B cell (primary cell): ENCODE measurements at regions not wholly inside any gene's neighbourhood (a gene's known extent, or its start where the extent isn't known, plus 50 kb on each side); places are given as distances from the start of the nearest gene placed in this dataset.

Experiments
- ATAC-seq: fragments of 200-7000 bp; cut with Tn5 transposase; one replicate; pipeline ENCODE4 v1.10.0; 2021; ENCODE audit warnings: low read depth, mild to moderate bottlenecking, moderate number of reproducible peaks, moderate library complexity
- CTCF ChIA-PET: fragments of 350-600 bp; sonication (Branson Sonifier 250); formaldehyde crosslinking; loops from one replicate; lab custom pipeline; 2021; ENCODE audit warnings: antibody characterized with exemption, inconsistent platforms; lab: Charles Lee
- POLR2A ChIA-PET: fragments of 350-600 bp; sonication (Branson Sonifier 250); formaldehyde crosslinking; loops from one replicate; lab custom pipeline; 2021; ENCODE audit warnings: antibody characterized with exemption; lab: Charles Lee
- DNase-seq: peaks from one replicate; pipeline ENCODE4 v3.0.0; 2013
- H2AFZ ChIP-seq: 2 replicates; pipeline ENCODE4 v1.6.1; 2012; ENCODE audit warnings: mild to moderate bottlenecking, low read depth, low read length; ENCODE audit not compliant: insufficient read depth, poor library complexity, severe bottlenecking
- H3K27ac ChIP-seq, 2 donors: 1 replicate in 1 of 2; 2 replicates in 1 of 2; pipeline ENCODE4 v1.5.1; 2012 to 2013; ENCODE audit warnings: low read length in 2 of 2, mild to moderate bottlenecking in 2 of 2, moderate library complexity in 1 of 2
- H3K27me3 ChIP-seq, 4 experiments: fragments of 200-600 bp in 1 of 4; sonication (generic) in 1 of 4; replicated peaks in 1 of 4; 1 replicate in 2 of 4; 2 replicates in 2 of 4; pipeline versions ENCODE4 v1.6.1 to v1.7.0; 2013 to 2016; ENCODE audit warnings: low read length in 3 of 4, mild to moderate bottlenecking in 2 of 4, mixed read lengths in 1 of 4, moderate library complexity in 1 of 4; ENCODE audit not compliant: insufficient read depth in 4 of 4, control insufficient read depth in 3 of 4; ENCODE audit errors: control extremely low read depth in 1 of 4
- H3K36me3 ChIP-seq, 2 experiments: replicated peaks in 1 of 2; 1 replicate in 1 of 2; 2 replicates in 1 of 2; pipeline versions ENCODE4 v1.6.1 to v1.7.1; 2013; ENCODE audit warnings: low read length in 1 of 2; ENCODE audit not compliant: insufficient read depth in 2 of 2, control insufficient read depth in 1 of 2; ENCODE audit errors: control extremely low read depth in 1 of 2, extremely low read depth in 1 of 2
- H3K4me1 ChIP-seq, 2 donors: fragments of 200-600 bp in 1 of 2; sonication (generic) in 1 of 2; 1 replicate in 1 of 2; 2 replicates in 1 of 2; pipeline versions ENCODE4 v1.5.1 to v1.6.1; 2013 to 2017; ENCODE audit warnings: low read length in 2 of 2; ENCODE audit not compliant: control insufficient read depth in 2 of 2, insufficient read depth in 2 of 2
- H3K4me2 ChIP-seq: replicated peaks from 2 replicates; pipeline ENCODE3; 2012; ENCODE audit warnings: mild to moderate bottlenecking, low read depth, low read length; ENCODE audit not compliant: poor library complexity, severe bottlenecking
- H3K4me3 ChIP-seq, 5 experiments: fragments of 200-600 bp in 1 of 5; sonication (generic) in 1 of 5; 1 replicate in 3 of 5; 2 replicates in 2 of 5; pipeline versions ENCODE4 v1.5.1 to v1.7.0; 2011 to 2016; ENCODE audit warnings: low read length in 4 of 5, mild to moderate bottlenecking in 4 of 5, low read depth in 2 of 5, control low read depth in 1 of 5, moderate library complexity in 1 of 5; ENCODE audit not compliant: insufficient read depth in 1 of 5; ENCODE audit errors: control extremely low read depth in 1 of 5, extremely low read depth in 1 of 5
- H3K79me2 ChIP-seq: fragments of 200-600 bp; sonication (generic); one replicate; pipeline ENCODE4 v1.6.0; 2016; ENCODE audit warnings: low read length; ENCODE audit not compliant: control insufficient read depth, insufficient read depth
- H3K9ac ChIP-seq: fragments of 200-600 bp; sonication (generic); 2 replicates; pipeline ENCODE4 v1.6.1; 2017; ENCODE audit warnings: mild to moderate bottlenecking, low read length, moderate library complexity
- H3K9me3 ChIP-seq, 3 donors: one replicate each; pipeline versions ENCODE4 v1.6.1 to v1.7.1; 2013; ENCODE audit warnings: low read length in 2 of 3; ENCODE audit not compliant: control insufficient read depth in 2 of 3, insufficient read depth in 1 of 3; ENCODE audit errors: control extremely low read depth in 1 of 3
- H4K20me1 ChIP-seq: 2 replicates; pipeline ENCODE4 v1.6.0; 2012; ENCODE audit warnings: mild to moderate bottlenecking, low read length; ENCODE audit not compliant: insufficient read depth, control insufficient read depth, poor library complexity, severe bottlenecking
- H3K27ac Mint-ChIP-seq: one replicate; pipeline ENCODE4 v1.8.0; 2021; ENCODE audit warnings: mixed read lengths
- H3K27me3 Mint-ChIP-seq: one replicate; pipeline ENCODE4 v1.8.0; 2021; ENCODE audit warnings: mixed read lengths
- H3K4me1 Mint-ChIP-seq: one replicate; pipeline ENCODE4 v1.8.0; 2021; ENCODE audit warnings: mixed read lengths
- H3K4me3 Mint-ChIP-seq: one replicate; pipeline ENCODE4 v1.8.0; 2021; ENCODE audit warnings: mixed read lengths
- H3K9me3 Mint-ChIP-seq: one replicate; pipeline ENCODE4 v1.8.0; 2022; ENCODE audit warnings: mixed read lengths; ENCODE audit not compliant: insufficient read depth
- EZH2 ChIP-seq: IDR thresholded peaks from 2 replicates; pipeline ENCODE4 v1.6.1; 2012; ENCODE audit warnings: borderline replicate concordance, low read depth, mild to moderate bottlenecking, moderate library complexity, low read length; ENCODE audit not compliant: insufficient read depth, poor library complexity, severe bottlenecking
- WGBS: methylation state at CpG from one replicate; pipeline ENCODE4 v1.1.5; 2013; ENCODE audit warnings: missing lambda C conversion rate; ENCODE audit not compliant: insufficient coverage; 5-methylcytosine and 5-hydroxymethylcytosine counted together
- intact Hi-C: fragments of 100-400 bp; cut with micrococcal nuclease; formaldehyde crosslinking; loops from one replicate; pipeline ENCODE4 v1.10.0; 2022
- TF ChIP-seq, protein P1 (sequence below): fragments of 200-600 bp; IDR thresholded peaks from one replicate; pipeline ENCODE4 v1.8.0; 2022; ENCODE audit warnings: antibody characterized with exemption, mild to moderate bottlenecking

DNA sequence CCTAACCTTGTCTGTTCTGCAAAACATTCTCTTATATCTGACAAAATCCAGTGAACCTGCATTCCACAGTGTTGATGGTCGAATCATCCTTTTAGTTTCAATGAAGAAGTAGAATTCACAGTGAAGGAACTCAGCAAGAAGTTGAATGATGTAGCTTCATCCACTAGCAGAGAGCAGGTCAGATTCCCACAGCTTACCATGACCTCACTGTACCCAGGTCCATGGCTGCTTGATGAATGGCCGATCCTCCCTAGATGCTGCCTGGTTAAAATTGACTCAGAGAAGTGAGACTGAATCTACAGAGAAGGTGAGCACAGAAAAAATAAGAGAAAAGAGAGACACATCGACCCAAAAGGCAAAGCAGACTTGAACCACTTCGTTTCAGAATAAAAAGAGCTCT is 906.0 kb upstream of the CHAC2 start:
- H3K9me3 Mint-ChIP-seq, result no peaks in the 10 kb centered on the region
- H3K36me3 ChIP-seq, result no peaks in the 10 kb centered on the region
- no peaks in the 10 kb centered on the region for H3K4me1 Mint-ChIP-seq
- no peaks in the 10 kb centered on the region for H3K27me3 Mint-ChIP-seq
- no peak overlapping the region for H3K27ac Mint-ChIP-seq
- no peaks in the 10 kb centered on the region for H3K9me3 ChIP-seq
- DNase-seq (no peak), ATAC-seq (no peak)
- no peak overlapping the region for H3K4me3 ChIP-seq
- ChIA-PET CTCF (no interaction called here), POLR2A (no interaction called here)
- H4K20me1 ChIP-seq, result no peaks in the 10 kb centered on the region
- intact Hi-C loops, result no loop called here
- no peaks in the 10 kb centered on the region for H3K4me1 ChIP-seq
- no peak overlapping the region for H3K27ac ChIP-seq
- whole genome bisulfite sequencing, result no CpG with 5 or more reads among the region's 4 CpGs
- no peak overlapping the region for H3K4me3 Mint-ChIP-seq
- H3K27me3 ChIP-seq, result no peaks in the 10 kb centered on the region
- no peaks in the 10 kb centered on the region for H3K79me2 ChIP-seq
- no peak overlapping the region for H3K4me2 ChIP-seq
- no peak overlapping the region for H2AFZ ChIP-seq
- no peak overlapping the region for H3K9ac ChIP-seq
- TF ChIP-seq, protein P1, sequence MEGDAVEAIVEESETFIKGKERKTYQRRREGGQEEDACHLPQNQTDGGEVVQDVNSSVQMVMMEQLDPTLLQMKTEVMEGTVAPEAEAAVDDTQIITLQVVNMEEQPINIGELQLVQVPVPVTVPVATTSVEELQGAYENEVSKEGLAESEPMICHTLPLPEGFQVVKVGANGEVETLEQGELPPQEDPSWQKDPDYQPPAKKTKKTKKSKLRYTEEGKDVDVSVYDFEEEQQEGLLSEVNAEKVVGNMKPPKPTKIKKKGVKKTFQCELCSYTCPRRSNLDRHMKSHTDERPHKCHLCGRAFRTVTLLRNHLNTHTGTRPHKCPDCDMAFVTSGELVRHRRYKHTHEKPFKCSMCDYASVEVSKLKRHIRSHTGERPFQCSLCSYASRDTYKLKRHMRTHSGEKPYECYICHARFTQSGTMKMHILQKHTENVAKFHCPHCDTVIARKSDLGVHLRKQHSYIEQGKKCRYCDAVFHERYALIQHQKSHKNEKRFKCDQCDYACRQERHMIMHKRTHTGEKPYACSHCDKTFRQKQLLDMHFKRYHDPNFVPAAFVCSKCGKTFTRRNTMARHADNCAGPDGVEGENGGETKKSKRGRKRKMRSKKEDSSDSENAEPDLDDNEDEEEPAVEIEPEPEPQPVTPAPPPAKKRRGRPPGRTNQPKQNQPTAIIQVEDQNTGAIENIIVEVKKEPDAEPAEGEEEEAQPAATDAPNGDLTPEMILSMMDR, result no peak
- no peak for TF ChIP-seq EZH2

DNA sequence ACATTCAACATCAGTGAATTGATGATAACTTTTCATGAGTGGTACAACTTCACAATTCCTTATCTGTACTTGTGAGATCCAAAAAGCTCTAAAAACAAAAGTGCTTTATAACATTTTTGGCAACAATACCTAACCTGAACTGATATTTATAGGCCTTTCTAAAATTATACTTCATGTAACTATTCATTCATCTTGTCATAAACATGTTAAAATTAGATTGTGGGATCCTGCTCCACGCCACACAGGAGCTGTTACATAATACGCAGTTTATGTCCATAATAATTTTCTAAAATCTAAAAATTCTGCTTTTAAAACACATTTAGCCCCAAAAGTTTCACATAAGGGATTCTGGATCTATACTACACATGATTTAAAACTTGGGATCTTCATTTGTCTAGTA is 908.5 kb upstream of the CHAC2 start:
- Mint-ChIP-seq H3K27ac (no peak overlapping the region), H3K27me3 (no peaks in the 10 kb centered on the region), H3K4me3 (no peak overlapping the region), H3K4me1 (no peaks in the 10 kb centered on the region), H3K9me3 (no peaks in the 10 kb centered on the region)
- POLR2A ChIA-PET, result no interaction called here
- Histone ChIP-seq H3K27ac (no peak overlapping the region), H3K4me3 (no peak overlapping the region), H2AFZ (no peak overlapping the region), H3K4me2 (no peak overlapping the region), H3K9me3 (no peaks in the 10 kb centered on the region), H3K9ac (no peak overlapping the region), H3K4me1 (no peaks in the 10 kb centered on the region), H3K27me3 (no peaks in the 10 kb centered on the region), H4K20me1 (no peaks in the 10 kb centered on the region), H3K79me2 (no peaks in the 10 kb centered on the region), H3K36me3 (no peaks in the 10 kb centered on the region)
- DNase-seq, result no peak
- TF ChIP-seq EZH2, result no peak
- TF ChIP-seq, protein P1, result no peak
- WGBS, result no CpG with 5 or more reads among the region's 2 CpGs
- intact Hi-C loops, result no loop called here
- no peak for ATAC-seq
- CTCF ChIA-PET, result no interaction called here
